Mesenteric fat pad (tissue), 1 donor: ENCODE measurements at regions not wholly inside any gene's neighbourhood (a gene's known extent, or its start where the extent isn't known, plus 50 kb on each side); places are given as distances from the start of the nearest gene placed in this dataset.

ENCODE experiments used
- DNase-seq: peaks from one replicate; pipeline ENCODE4 v3.0.0-alpha.2; 2020; ENCODE audit warnings: low spot score
- donor health status: DM: yes; HTN: yes; CAD: no.

DNA sequence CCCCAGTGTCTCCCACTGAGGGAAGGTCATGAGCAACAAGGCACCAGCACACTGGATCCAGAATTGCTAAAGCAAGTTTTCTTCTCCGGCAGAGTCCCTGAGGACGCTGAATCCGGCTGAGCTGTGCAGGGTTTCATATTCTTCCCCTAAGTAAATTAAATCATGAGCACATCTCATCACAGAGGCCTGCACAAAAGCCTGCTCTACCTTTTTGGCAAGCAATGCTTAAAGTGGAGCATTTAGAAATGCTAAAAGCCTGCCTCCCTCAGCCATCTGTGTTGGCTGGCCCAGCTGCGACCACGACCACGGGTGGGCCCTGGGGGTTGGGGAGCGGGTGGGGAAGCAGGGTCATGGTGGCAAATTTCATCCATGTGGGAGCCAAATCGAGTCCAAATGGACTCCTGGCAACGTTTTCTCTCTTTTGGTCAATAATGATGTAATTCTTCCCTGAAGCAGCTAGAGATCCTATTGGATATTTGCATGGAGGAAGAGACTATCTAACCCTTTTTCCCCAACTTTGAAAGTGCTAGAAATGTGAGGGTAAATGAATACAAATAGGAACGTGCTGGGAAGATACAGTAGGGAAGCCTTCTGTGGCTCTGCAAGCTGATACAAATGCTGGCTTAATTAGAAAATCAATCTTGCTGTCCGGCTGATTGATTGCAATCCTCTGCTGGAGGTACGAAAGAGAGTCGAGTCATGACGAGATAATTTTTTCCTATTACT lies 532.8 kb upstream of the TBL1XR1 start:
- DNase-seq = no peak

DNA sequence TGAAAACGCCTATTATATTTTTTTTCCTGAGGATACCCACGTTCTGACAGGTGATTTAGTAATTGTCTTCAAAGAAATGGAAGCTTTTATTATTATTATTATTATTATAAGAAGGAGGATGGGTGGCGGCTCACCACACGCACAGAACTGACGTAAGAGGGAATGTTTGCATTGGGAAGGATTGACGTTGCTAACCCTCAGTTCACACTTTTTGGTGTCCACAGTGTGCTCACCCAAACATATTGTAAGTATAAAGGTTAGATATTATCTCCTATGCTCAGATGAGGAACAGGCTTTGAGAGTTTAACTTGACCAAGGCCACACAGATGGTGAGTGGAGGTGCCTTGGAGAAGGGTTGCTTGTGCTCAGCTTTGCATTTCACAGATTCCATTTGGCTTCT lies 533.5 kb upstream of the TBL1XR1 start:
- no peak for DNase-seq

DNA sequence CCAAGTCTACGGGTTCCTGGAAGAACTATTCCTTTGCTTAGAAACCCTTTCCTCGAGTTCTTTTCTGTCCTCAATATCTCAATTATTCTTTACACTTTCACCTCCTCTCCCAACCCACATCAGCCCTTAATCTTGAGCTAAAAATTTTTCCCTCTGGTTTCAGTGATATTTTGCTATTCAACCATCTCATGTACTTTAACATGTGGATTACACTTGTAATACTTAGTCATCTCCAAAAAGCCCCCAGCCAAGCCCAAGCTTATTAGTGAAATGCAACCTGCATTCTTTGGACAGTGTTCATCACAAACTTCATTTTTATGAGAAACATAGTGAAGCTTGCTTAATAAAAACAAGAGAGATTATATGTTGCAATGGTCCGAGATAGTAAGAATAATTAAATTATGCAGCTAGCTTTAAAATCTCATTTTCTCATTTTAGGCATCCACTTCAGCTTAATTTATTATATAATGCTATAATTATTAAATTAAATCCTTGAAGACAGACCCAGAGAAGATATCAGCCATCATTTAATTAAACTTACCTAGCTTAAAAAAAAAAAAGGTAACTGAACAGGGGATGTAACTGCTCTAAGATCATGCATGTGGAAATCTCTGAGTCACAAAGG lies 534.5 kb upstream of the TBL1XR1 start:
- no peak for DNase-seq

DNA sequence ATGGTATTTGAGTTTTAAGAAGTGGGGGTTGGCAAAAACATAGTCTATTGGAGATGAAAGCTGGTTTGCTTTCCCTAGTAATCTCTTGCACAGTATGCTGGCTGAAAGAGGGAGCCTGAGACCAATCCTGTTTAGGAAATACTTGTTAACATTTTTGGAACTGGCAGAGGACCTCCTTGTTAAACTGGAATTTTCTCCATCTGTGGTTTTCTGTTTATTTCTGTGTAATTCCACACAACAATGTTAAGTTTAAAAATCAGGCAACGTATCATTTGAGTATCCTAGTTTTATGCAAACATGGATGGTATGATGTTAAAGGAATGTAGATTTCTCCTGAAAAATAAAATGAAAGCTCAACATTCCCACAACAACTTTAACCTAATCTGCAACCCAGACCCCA lies 536.0 kb upstream of the TBL1XR1 start:
- no peak for DNase-seq

- DNase-seq = no peak
Measured at GRCh38 chr3:177733936-177734335, 536.7 kb upstream of the TBL1XR1 start.

GRCh38 chr3:177735431-177735830 lies 538.1 kb upstream of the TBL1XR1 start:
- DNase-seq = no peak

- DNase-seq = no peak
Measured at GRCh38 chr3:177739461-177739860, 542.2 kb upstream of the TBL1XR1 start.

DNA sequence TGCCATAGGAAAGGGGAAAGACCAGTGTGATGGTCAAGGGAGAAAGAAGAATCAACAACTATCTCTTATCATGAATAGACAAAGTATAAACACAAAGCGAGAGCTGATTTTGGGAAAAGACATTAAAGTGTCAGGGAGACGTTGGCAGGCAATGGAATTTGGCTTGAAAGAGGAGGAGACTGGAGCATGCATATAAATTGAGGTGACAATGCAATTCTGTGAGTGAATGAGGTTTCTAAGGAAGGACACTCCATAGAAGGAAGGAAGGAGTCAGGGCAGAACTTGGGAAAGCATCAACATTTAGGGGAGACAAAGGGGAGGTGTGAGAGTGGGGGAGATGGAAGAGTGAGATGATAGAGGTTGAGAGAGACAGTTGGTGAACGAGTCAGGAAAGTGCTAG lies 543.0 kb upstream of the TBL1XR1 start:
- DNase-seq = no peak

DNA sequence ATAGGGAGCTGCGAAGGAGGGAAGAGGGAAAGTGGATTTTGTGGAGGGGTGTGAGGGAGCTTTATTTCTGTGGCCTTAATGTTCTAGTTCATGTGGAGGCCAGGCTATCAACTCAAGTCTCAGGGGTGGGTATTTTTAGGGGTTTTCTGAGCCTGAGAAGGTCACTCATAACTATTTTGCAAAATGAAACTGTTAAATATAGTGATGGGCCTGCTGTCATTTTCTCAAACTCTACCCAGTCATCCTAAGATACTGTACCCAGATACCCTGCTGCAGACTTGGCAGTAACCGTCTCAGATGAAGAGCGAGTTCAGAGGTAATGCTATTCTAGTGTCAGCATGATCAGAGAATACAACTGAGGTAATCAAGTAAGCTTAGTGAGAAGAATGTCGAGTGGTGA lies 545.0 kb upstream of the TBL1XR1 start:
- no peak for DNase-seq

GRCh38 chr3:177743173-177743890 lies 546.0 kb upstream of the TBL1XR1 start:
- DNase-seq = no peak

DNA sequence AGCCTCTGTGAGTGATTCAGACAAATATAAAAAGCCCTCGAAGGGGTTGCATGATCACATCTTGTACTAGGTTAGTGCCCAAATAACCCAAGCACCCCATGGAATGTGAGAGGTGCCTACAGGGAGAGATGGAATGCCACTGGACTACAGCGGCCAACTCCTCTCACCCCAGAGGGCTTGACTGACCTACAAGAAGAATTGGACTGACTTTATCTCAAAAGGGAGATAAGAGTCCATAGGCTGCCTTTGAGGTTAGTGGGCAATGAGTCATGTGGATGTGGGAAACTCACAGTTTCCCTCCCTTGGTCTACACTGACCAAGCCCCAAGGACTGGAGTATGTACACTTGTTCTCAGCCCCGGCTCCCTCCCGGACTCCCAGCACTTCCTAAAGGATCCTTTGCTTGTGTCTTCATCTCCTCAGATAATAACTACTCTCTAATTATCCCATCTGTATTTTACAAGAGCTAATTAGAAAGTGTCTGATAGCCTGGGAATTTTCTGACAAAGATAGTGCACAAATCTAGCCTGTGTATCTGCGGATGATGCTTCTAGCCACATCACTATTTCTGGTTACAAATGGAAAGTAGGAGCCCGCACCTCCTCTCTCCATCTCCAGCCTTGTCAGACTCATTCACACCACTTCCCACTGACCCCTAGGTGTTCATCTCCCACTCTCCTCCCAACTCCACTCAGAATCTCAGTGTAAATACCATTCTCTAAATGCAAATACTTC lies 547.8 kb upstream of the TBL1XR1 start:
- no peak for DNase-seq

DNA sequence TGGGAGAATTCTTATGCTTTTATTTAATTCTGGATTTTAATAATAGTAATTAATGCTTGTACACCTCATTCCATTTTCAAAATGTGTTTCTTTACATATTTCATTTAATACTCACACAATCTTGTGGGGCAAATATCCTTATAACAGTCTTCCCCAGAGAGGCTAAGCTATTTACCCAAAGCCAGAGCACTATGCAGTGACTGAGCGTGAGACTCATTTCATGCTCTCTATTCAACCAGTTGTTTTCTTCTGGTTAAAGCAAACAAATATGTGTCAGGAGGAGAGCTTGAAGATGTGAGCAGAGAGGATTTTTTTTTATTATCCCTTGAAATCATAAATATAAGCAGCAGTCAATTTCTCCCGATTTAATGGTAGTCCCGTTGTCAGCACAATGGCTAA lies 548.3 kb upstream of the TBL1XR1 start:
- DNase-seq = no peak

DNA sequence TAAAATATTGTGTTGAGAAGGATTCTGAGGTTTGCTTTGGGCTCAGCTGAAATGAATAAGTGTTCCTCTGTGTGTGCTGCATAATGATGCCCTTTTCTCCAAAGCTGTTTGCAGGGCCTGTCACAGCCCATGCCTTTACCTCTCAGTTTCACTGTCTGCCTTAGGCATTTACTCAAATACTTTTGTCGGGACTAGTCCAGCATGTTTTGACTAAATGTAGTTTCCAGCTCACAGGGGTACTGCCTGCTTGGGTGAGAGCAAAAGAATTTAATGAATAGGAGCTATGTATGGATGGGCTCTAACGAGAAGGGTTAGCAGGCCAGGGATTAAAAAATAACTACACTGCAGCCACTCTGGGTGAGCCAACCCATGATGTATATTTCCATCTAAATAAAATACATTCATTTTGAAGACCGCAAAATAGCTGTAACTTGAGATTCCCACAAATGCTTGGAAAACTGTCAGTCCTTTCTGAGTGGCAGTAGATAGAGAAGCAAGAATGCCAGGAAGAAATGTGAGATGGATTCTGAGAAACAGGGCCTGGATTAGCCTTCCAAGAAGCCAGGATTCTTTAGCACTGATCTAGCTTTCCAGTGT lies 549.2 kb upstream of the TBL1XR1 start:
- no peak for DNase-seq

- DNase-seq = no peak
Measured at GRCh38 chr3:177749836-177750235, 552.6 kb upstream of the TBL1XR1 start.

GRCh38 chr3:177750436-177750835 lies 553.2 kb upstream of the TBL1XR1 start:
- DNase-seq = no peak

- no peak for DNase-seq
Measured at GRCh38 chr3:177751770-177752169, 554.5 kb upstream of the TBL1XR1 start.

GRCh38 chr3:177752831-177753230 lies 555.5 kb upstream of the TBL1XR1 start:
- DNase-seq = no peak

- DNase-seq = no peak
Measured at GRCh38 chr3:177753451-177754155, 556.3 kb upstream of the TBL1XR1 start.

DNA sequence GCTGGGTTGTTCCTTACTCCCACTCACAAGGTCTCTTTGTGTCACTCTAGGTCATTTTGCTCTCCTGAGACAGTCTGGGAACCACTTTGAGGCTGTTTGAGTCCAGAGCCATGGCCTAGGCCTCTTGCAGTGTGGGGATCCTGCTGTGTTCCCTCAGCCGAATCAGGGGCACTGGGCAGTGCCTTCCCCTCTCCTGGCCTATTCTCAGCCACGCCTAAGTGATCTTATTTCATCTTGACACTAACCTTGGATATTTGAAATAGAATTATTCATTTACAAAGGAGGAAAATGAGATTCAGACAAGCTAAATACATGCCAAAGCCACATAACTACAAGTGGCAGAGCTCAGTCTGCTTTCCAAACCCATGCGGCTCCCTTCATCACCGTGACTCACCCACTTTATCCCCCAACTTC lies 557.2 kb upstream of the TBL1XR1 start:
- DNase-seq = no peak

DNA sequence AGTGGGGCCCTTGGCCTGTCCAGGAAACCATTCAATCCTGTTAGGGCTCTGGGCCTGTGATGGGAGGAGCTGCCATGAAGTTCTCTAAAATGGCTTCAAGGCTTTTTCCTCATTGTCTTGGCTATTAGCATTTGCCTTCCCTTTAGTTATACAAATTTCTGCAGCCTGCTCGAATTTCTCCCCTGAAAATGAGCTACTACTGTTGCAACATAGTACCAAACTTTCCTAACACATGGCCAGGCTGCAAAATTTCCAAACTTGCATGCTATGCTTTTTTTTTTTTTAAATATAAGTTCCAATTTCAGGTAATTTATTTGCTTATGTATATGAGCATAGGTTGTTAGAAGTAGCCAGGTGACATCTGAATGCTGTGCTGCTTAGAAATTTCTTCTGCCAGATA lies 560.8 kb upstream of the TBL1XR1 start:
- DNase-seq = no peak

- DNase-seq = no peak
Measured at GRCh38 chr3:177760803-177761202, 563.5 kb upstream of the TBL1XR1 start.
